ENCODE measurements at regions not wholly inside any gene's neighbourhood (a gene's known extent, or its start where the extent isn't known, plus 50 kb on each side); places are given as distances from the start of the nearest gene placed in this dataset.

GRCh38 chr20:52465991-52466390 lies 274.4 kb upstream of the ZFP64 start:
- H2AFZ ChIP-seq (ENCODE audit: low read depth, low read length): no peak overlapping the region
- no peak overlapping the region for H3K27ac ChIP-seq (ENCODE audit: low read length)
- H3K79me2 ChIP-seq (replicated peaks; ENCODE audit: insufficient read depth, low read length): no peaks in the 10 kb centered on the region
- TF ChIP-seq TAF1 (IDR thresholded peaks at IDR 0.05; ENCODE audit: low read depth): no peak
- TF ChIP-seq, protein P1, sequence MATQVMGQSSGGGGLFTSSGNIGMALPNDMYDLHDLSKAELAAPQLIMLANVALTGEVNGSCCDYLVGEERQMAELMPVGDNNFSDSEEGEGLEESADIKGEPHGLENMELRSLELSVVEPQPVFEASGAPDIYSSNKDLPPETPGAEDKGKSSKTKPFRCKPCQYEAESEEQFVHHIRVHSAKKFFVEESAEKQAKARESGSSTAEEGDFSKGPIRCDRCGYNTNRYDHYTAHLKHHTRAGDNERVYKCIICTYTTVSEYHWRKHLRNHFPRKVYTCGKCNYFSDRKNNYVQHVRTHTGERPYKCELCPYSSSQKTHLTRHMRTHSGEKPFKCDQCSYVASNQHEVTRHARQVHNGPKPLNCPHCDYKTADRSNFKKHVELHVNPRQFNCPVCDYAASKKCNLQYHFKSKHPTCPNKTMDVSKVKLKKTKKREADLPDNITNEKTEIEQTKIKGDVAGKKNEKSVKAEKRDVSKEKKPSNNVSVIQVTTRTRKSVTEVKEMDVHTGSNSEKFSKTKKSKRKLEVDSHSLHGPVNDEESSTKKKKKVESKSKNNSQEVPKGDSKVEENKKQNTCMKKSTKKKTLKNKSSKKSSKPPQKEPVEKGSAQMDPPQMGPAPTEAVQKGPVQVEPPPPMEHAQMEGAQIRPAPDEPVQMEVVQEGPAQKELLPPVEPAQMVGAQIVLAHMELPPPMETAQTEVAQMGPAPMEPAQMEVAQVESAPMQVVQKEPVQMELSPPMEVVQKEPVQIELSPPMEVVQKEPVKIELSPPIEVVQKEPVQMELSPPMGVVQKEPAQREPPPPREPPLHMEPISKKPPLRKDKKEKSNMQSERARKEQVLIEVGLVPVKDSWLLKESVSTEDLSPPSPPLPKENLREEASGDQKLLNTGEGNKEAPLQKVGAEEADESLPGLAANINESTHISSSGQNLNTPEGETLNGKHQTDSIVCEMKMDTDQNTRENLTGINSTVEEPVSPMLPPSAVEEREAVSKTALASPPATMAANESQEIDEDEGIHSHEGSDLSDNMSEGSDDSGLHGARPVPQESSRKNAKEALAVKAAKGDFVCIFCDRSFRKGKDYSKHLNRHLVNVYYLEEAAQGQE (IDR thresholded peaks at IDR 0.05; ENCODE audit: borderline replicate concordance): no peak
- no peak for TF ChIP-seq MXI1 (conservative IDR thresholded peaks at IDR 0.05; ENCODE audit: poor library complexity, severe bottlenecking)
- TF ChIP-seq EZH2 (IDR thresholded peaks at IDR 0.05; ENCODE audit: borderline replicate concordance, insufficient read depth, low read length, poor library complexity, severe bottlenecking): no peak
- TF ChIP-seq, protein P2, sequence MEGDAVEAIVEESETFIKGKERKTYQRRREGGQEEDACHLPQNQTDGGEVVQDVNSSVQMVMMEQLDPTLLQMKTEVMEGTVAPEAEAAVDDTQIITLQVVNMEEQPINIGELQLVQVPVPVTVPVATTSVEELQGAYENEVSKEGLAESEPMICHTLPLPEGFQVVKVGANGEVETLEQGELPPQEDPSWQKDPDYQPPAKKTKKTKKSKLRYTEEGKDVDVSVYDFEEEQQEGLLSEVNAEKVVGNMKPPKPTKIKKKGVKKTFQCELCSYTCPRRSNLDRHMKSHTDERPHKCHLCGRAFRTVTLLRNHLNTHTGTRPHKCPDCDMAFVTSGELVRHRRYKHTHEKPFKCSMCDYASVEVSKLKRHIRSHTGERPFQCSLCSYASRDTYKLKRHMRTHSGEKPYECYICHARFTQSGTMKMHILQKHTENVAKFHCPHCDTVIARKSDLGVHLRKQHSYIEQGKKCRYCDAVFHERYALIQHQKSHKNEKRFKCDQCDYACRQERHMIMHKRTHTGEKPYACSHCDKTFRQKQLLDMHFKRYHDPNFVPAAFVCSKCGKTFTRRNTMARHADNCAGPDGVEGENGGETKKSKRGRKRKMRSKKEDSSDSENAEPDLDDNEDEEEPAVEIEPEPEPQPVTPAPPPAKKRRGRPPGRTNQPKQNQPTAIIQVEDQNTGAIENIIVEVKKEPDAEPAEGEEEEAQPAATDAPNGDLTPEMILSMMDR (IDR thresholded peaks at IDR 0.05; ENCODE audit: poor library complexity, severe bottlenecking): no peak
- H3K9ac ChIP-seq (ENCODE audit: low read length): no peak overlapping the region
- no peak overlapping the region for H3K4me2 ChIP-seq (ENCODE audit: low read length)
- no peaks in the 10 kb centered on the region for H4K20me1 ChIP-seq (ENCODE audit: insufficient read depth)
- H3K27me3 ChIP-seq (ENCODE audit: insufficient read depth, low read depth, low read length): no peaks in the 10 kb centered on the region
- H3F3A ChIP-seq (ENCODE audit: insufficient read depth, low read length, poor library complexity, severe bottlenecking): no peaks in the 10 kb centered on the region
- no peaks in the 10 kb centered on the region for H3K36me3 ChIP-seq (ENCODE audit: insufficient read depth, low read length)
- no peaks in the 10 kb centered on the region for H3K9me3 ChIP-seq (ENCODE audit: low read length)
- H3K9me2 ChIP-seq (ENCODE audit: insufficient read depth, low read length): no peaks in the 10 kb centered on the region
- H3K4me3 ChIP-seq (ENCODE audit: low read length): no peak overlapping the region

- no peaks in the 10 kb centered on the region for H3F3A ChIP-seq (ENCODE audit: insufficient read depth, low read length, poor library complexity, severe bottlenecking)
- H3K9me2 ChIP-seq (ENCODE audit: insufficient read depth, low read length): no peaks in the 10 kb centered on the region
- TF ChIP-seq EP300 (conservative IDR thresholded peaks at IDR 0.05; ENCODE audit: poor library complexity, severe bottlenecking) (no peak), SMC3 (conservative IDR thresholded peaks at IDR 0.05; ENCODE audit: poor library complexity) (no peak), MXI1 (conservative IDR thresholded peaks at IDR 0.05; ENCODE audit: poor library complexity, severe bottlenecking) (no peak), EZH2 (IDR thresholded peaks at IDR 0.05; ENCODE audit: borderline replicate concordance, insufficient read depth, low read length, poor library complexity, severe bottlenecking) (no peak), RAD21 (conservative IDR thresholded peaks at IDR 0.05) (no peak), POLR2AphosphoS5 (IDR thresholded peaks at IDR 0.05) (no peak)
- no peak overlapping the region for H3K9ac ChIP-seq (ENCODE audit: low read length)
- no peaks in the 10 kb centered on the region for H3K36me3 ChIP-seq (ENCODE audit: insufficient read depth, low read length)
- no peak overlapping the region for H2AFZ ChIP-seq (ENCODE audit: low read depth, low read length)
- H4K20me1 ChIP-seq (ENCODE audit: insufficient read depth): no peaks in the 10 kb centered on the region
- no peak overlapping the region for H3K4me2 ChIP-seq (ENCODE audit: low read length)
- H3K9me3 ChIP-seq (ENCODE audit: low read length): no peaks in the 10 kb centered on the region
- H3K27me3 ChIP-seq (ENCODE audit: insufficient read depth, low read depth, low read length): no peaks in the 10 kb centered on the region
- no peaks in the 10 kb centered on the region for H3K79me2 ChIP-seq (replicated peaks; ENCODE audit: insufficient read depth, low read length)
- H3K4me3 ChIP-seq (ENCODE audit: low read length): no peak overlapping the region
- H3K27ac ChIP-seq (ENCODE audit: low read length): no peak overlapping the region
Measured at GRCh38 chr20:52461582-52461981, 270.0 kb upstream of the ZFP64 start.

- H3F3A ChIP-seq (ENCODE audit: insufficient read depth, low read length, poor library complexity, severe bottlenecking): no peaks in the 10 kb centered on the region
- no peak overlapping the region for H3K4me2 ChIP-seq (ENCODE audit: low read length)
- H3K27me3 ChIP-seq (ENCODE audit: insufficient read depth, low read depth, low read length): no peaks in the 10 kb centered on the region
- no peaks in the 10 kb centered on the region for H3K9me3 ChIP-seq (ENCODE audit: low read length)
- no peaks in the 10 kb centered on the region for H3K79me2 ChIP-seq (replicated peaks; ENCODE audit: insufficient read depth, low read length)
- no peak overlapping the region for H3K27ac ChIP-seq (ENCODE audit: low read length)
- no peaks in the 10 kb centered on the region for H3K36me3 ChIP-seq (ENCODE audit: insufficient read depth, low read length)
- no peaks in the 10 kb centered on the region for H4K20me1 ChIP-seq (ENCODE audit: insufficient read depth)
- no peak overlapping the region for H3K9ac ChIP-seq (ENCODE audit: low read length)
- no peak overlapping the region for H3K4me3 ChIP-seq (ENCODE audit: low read length)
- H3K9me2 ChIP-seq (ENCODE audit: insufficient read depth, low read length): no peaks in the 10 kb centered on the region
- H2AFZ ChIP-seq (ENCODE audit: low read depth, low read length): no peak overlapping the region
- TF ChIP-seq MXI1 (conservative IDR thresholded peaks at IDR 0.05; ENCODE audit: poor library complexity, severe bottlenecking) (no peak), EP300 (conservative IDR thresholded peaks at IDR 0.05; ENCODE audit: poor library complexity, severe bottlenecking) (no peak), POLR2AphosphoS5 (IDR thresholded peaks at IDR 0.05) (no peak), RAD21 (conservative IDR thresholded peaks at IDR 0.05) (no peak), SMC3 (conservative IDR thresholded peaks at IDR 0.05; ENCODE audit: poor library complexity) (no peak), TAF1 (IDR thresholded peaks at IDR 0.05; ENCODE audit: low read depth) (no peak), EZH2 (IDR thresholded peaks at IDR 0.05; ENCODE audit: borderline replicate concordance, insufficient read depth, low read length, poor library complexity, severe bottlenecking) (no peak)
- TF ChIP-seq, protein P1 (IDR thresholded peaks at IDR 0.05; ENCODE audit: borderline replicate concordance): no peak
- TF ChIP-seq, protein P2 (IDR thresholded peaks at IDR 0.05; ENCODE audit: poor library complexity, severe bottlenecking): no peak
Measured at GRCh38 chr20:52459150-52459549, 267.6 kb upstream of the ZFP64 start.
